ENCODE measurements at regions not wholly inside any gene's neighbourhood (a gene's known extent, or its start where the extent isn't known, plus 50 kb on each side); places are given as distances from the start of the nearest gene placed in this dataset.

DNA sequence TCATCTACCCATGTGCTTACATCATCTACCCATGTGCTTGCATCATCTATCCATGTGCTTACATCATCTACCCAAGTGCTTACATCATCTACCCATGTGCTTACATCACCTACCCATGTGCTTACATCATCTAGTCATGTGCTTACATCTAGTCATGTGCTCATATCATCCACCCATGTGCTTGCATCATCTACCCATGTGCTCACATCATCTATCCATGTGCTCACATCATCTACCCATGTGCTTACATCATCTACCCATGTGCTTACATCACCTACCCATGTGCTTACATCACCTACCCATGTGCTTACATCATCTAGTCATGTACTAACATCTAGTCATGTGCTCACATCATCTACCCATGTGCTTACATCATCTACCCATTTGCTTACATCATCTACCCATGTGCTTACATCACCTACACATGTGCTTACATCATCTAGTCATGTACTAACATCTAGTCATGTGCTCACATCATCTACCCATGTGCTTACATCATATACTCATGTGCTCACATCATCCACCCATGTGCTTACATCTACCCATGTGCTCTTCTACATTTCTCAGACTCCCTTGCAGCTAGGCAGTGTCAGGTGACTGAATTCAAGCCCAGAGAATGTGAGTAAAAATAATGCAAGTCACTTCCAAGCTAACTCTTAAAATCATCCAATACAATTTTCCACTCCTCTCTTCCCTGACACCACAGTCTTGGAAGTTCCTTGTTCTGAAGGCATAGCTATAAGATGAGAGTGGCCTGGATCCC lies 196.8 kb downstream of the CBLN1 start:
- Histone ChIP-seq H3K4me3 (no peak overlapping the region), H3K9me3 (no peaks in the 10 kb centered on the region), H3K27me3 (ENCODE audit: low read depth) (no peaks in the 10 kb centered on the region), H3K36me3 (replicated peaks) (no peaks in the 10 kb centered on the region), H3K4me1 (no peaks in the 10 kb centered on the region)
- in situ Hi-C loops (cut with MboI; ENCODE audit: low sequenced_read_pairs) = no loop called here
- DNase-seq (ENCODE audit: low spot score in 2 of 2) = no peak

DNA sequence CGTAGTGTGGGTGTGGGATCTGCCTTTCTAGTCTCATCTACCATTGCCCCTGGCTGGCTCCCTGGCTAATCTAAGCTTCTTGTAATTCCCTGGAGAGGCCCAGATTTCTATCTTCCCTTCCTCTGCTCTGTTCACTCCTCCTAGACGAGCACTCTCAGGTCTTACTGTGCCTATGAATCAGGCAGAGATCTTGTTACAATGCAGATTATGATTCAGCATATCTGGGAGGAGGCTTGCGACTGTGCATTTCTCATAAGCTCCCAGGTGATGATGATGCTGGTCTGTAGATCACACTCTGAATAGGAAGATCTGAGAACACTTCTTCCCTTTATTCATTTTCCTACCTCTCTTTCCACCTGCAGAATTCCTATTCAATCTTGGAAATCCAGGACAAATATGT lies 200.1 kb downstream of the CBLN1 start:
- Histone ChIP-seq H3K4me1 (no peaks in the 10 kb centered on the region), H3K9me3 (no peaks in the 10 kb centered on the region), H3K36me3 (replicated peaks) (no peaks in the 10 kb centered on the region), H3K4me3 (no peak overlapping the region), H3K27me3 (ENCODE audit: low read depth) (no peaks in the 10 kb centered on the region)
- in situ Hi-C loops (cut with MboI; ENCODE audit: low sequenced_read_pairs) = no loop called here
- no peak for DNase-seq (ENCODE audit: low spot score in 2 of 2)

DNA sequence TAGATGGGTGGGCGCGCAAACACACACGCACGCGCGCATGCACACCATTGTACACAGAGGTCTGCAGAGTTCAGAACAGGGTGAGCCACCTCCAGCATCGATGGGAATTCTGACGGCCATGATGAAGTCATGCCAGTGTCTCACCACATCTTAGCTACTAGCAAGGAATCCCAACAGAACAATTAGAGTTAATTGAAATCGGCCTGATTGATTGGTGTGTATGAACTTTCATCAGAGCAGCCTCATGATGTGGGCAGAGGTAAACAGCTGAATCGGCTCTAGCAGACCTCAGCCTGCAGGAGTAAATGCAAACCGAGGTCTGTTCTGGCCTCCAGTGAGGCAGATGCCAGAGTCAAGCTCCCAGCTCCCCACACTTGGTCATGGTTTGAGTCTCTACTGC lies 200.6 kb downstream of the CBLN1 start:
- DNase-seq (ENCODE audit: low spot score in 2 of 2) = no peak
- in situ Hi-C loops (cut with MboI; ENCODE audit: low sequenced_read_pairs) = no loop called here
- Histone ChIP-seq H3K4me3 (no peak overlapping the region), H3K4me1 (no peaks in the 10 kb centered on the region), H3K27me3 (ENCODE audit: low read depth) (no peaks in the 10 kb centered on the region), H3K36me3 (replicated peaks) (no peaks in the 10 kb centered on the region), H3K9me3 (no peaks in the 10 kb centered on the region)

DNA sequence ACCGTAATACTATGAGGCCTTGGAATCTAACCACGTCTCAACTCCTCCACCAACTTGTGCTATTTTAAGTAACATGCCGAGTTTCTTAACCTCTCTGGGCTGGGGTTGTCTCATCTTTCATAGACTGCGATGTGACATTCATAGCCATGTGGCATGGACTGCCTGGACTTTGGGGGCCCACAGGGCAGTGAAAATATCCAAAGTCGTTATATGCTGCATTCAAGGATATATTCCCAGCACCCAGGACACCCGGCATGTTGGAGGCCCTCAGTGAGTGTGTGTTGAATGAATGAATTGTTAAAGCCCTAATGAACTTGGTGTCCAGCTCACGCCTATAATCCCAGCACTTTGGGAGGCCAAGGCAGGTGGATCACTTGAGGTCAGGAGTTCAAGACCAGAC lies 203.1 kb downstream of the CBLN1 start:
- Histone ChIP-seq H3K9me3 (no peaks in the 10 kb centered on the region), H3K36me3 (replicated peaks) (no peaks in the 10 kb centered on the region), H3K27me3 (ENCODE audit: low read depth) (no peaks in the 10 kb centered on the region), H3K4me1 (no peaks in the 10 kb centered on the region), H3K4me3 (no peak overlapping the region)
- in situ Hi-C loops (cut with MboI; ENCODE audit: low sequenced_read_pairs) = no loop called here
- no peak for DNase-seq (ENCODE audit: low spot score in 2 of 2)

DNA sequence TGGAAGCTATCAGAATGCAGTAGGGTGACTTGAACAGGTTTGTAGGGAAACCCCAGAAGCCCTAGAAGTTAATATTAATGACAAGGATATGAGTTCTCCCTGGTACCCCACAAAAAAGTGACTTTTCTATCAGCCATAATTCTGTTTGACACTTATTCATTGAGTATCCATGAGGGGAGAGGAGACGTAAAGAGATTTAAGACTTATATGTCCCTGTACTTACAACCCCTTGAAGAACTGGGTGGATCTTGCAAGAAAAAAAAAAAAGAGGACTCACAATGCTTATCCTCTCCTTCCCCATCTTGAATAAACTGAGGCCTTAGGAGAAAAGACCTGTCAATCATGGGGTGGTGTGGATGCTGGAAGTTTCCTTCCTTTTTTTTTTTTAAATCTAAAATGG lies 203.5 kb downstream of the CBLN1 start:
- Histone ChIP-seq H3K4me3 (no peak overlapping the region), H3K36me3 (replicated peaks) (no peaks in the 10 kb centered on the region), H3K9me3 (no peaks in the 10 kb centered on the region), H3K4me1 (no peaks in the 10 kb centered on the region), H3K27me3 (ENCODE audit: low read depth) (no peaks in the 10 kb centered on the region)
- DNase-seq (ENCODE audit: low spot score in 2 of 2) = no peak
- in situ Hi-C loops (cut with MboI; ENCODE audit: low sequenced_read_pairs) = no loop called here

DNA sequence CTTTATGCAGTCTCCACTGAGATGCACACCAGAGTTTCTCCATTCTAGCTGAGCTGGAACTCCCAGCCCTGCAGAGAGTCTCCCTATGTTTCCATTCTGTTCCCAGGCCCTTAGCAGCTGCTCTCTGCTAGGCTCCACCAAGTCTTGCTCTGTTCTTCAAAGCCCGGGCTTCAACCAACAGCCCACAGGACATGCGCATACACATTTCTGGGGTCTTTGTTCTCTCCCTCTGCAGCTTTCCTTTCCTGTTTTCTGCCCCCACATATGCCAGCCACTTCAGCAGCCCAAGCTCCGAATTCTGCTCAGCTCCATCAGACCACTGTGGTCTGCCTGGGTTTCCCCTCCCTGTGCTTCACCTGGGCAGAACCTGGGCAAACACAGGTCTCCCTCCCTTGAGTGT lies 205.9 kb downstream of the CBLN1 start:
- no peaks in the 10 kb centered on the region for H3K27me3 ChIP-seq (ENCODE audit: low read depth)
- H3K9me3 ChIP-seq = no peaks in the 10 kb centered on the region
- no peaks in the 10 kb centered on the region for H3K36me3 ChIP-seq (replicated peaks)
- H3K4me3 ChIP-seq = no peak overlapping the region
- in situ Hi-C loops (cut with MboI; ENCODE audit: low sequenced_read_pairs) = no loop called here
- no peaks in the 10 kb centered on the region for H3K4me1 ChIP-seq
- no peak for DNase-seq (ENCODE audit: low spot score in 2 of 2)

DNA sequence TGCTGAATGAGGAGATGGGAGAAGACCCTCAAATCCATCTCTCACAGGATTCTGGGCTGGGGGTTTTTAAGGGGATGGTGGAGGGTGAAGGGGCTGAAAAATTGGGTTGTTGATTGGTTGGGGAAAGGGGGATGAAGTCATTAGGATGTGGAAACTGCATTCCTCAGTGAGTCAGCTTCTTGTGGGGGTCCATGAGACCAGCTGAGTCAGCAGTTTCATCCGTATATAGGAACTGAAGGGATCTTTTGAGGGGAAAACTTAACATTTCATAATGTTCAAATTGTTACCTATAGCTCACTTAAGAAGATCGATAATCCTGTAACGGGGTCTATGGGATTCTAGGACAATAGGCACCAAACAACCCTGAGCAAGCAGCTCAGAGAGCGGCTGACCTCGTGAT lies 213.4 kb downstream of the CBLN1 start:
- in situ Hi-C loops (cut with MboI; ENCODE audit: low sequenced_read_pairs) = no loop called here
- Histone ChIP-seq H3K27me3 (ENCODE audit: low read depth) (no peaks in the 10 kb centered on the region), H3K9me3 (no peaks in the 10 kb centered on the region), H3K4me3 (no peak overlapping the region), H3K36me3 (replicated peaks) (no peaks in the 10 kb centered on the region), H3K4me1 (no peaks in the 10 kb centered on the region)
- no peak for DNase-seq (ENCODE audit: low spot score in 2 of 2)

DNA sequence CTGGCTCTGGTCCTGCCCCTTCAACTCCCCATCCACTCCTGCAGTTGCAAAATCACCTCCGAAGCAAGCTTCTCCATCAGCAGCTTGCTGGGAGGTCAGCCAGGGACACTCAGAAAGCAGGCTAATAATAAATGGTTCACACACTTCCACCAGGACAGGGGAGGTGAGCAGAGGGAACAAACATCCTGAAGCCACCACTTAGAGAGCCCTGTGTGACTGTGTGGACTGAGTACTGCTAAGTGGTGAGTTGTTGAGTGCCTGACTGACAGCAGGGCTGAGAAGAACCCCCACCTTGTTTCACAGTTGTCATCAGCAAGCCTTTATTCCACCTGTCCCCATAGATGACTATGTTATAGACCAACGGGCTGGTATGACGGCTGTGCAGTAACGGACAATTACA lies 213.9 kb downstream of the CBLN1 start:
- H3K9me3 ChIP-seq = no peaks in the 10 kb centered on the region
- DNase-seq (ENCODE audit: low spot score in 2 of 2) = no peak
- in situ Hi-C loops (cut with MboI; ENCODE audit: low sequenced_read_pairs) = no loop called here
- no peaks in the 10 kb centered on the region for H3K4me1 ChIP-seq
- H3K36me3 ChIP-seq (replicated peaks) = no peaks in the 10 kb centered on the region
- H3K27me3 ChIP-seq (ENCODE audit: low read depth) = no peaks in the 10 kb centered on the region
- H3K4me3 ChIP-seq = no peak overlapping the region

DNA sequence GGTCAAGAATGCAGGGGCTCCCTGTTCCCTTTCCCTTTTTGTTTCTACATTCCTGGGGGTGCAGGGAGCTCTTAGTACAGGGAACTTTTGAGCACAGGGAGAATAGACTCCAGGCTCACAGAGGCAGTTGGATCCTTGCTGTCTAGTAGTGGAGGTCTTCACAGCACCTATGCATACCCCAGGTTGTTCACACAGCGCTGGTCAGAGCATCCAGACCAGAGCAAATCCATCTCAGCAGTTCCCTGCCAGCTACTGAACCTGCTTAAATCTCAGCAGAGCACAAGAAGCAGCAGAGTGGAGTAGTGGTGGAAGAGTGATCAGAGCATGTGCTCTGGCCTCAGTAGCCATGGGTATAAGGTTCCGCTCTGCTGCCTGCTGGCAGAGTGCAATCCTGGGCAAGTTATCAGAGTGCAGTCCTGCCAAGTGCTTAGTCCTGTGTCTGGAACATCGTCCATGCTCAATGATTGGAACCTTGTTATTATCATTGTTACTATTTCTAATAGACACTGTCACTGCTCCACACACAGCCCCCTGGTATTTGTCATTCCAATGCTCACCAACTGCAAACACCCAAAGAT lies 220.4 kb downstream of the CBLN1 start:
- Histone ChIP-seq H3K4me1 (no peaks in the 10 kb centered on the region), H3K9me3 (no peaks in the 10 kb centered on the region), H3K36me3 (replicated peaks) (no peaks in the 10 kb centered on the region), H3K4me3 (no peak overlapping the region), H3K27me3 (ENCODE audit: low read depth) (no peaks in the 10 kb centered on the region)
- no peak for DNase-seq (ENCODE audit: low spot score in 2 of 2)
- in situ Hi-C loops (cut with MboI; ENCODE audit: low sequenced_read_pairs) = no loop called here

DNA sequence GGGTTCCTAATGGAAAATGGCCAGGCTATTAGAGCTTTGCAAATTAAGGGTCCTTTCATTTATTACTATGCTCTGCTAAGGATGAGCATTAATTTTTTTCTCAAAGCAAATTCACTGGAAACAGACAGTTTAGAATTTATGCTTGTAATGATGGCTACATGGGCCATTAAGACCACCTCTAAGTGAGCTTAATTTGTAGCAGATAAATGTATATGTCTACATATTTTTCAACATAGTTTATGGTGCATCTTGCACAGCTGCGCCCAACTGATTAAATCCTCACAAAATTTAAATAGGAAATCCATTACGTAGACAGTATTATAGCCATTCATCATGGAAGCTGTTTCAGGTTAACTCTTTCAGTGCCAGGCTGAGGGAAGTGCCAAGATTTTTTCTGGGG lies 220.9 kb downstream of the CBLN1 start:
- no peak for DNase-seq (ENCODE audit: low spot score in 2 of 2)
- in situ Hi-C loops (cut with MboI; ENCODE audit: low sequenced_read_pairs) = no loop called here

DNA sequence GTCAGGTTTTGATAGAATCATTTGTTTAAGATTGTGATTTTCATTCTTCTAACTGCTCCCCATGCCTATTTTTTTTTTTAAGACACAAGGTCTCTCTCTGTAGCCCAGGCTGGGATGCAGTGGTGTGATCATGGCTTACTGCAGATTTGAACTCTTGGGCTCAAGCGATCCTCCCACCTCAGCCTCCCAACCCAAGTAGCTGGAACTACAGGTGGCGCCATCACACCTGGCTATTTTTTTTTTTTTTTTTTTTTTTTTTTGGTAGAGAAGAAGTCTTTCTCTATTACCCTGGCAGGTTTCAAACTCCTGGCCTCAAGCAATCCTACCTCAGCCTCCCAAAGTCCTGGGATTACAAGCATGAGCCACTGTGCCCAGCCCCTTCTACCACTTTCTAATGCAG lies 223.3 kb downstream of the CBLN1 start:
- no peaks in the 10 kb centered on the region for H3K9me3 ChIP-seq

More for the DNA sequence above, 220.9 kb downstream of the CBLN1 start:
- H3K4me3 ChIP-seq = no peak overlapping the region
- no peaks in the 10 kb centered on the region for H3K36me3 ChIP-seq (replicated peaks)
- H3K4me1 ChIP-seq = no peaks in the 10 kb centered on the region
- no peaks in the 10 kb centered on the region for H3K9me3 ChIP-seq
- no peaks in the 10 kb centered on the region for H3K27me3 ChIP-seq (ENCODE audit: low read depth)

DNA sequence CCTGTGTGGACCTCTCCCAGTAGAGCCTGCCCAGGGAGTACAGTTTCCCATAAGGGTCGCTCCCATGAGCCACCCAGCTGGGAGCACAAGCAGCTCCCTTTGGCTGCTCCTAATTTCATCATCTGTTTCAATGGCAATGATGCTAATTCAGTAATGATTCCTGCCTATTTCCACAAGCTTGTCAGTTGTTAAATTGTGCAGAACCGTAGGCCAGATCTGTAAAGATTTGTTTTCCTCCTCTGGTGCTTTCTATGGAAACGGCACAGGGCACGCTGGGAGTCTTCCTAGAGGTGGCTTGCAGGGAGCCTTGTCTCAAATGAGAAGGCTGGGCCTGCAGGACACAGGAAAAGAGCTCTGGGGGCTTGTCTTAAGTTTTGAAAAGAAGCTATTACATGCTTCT lies 223.7 kb downstream of the CBLN1 start:
- Histone ChIP-seq H3K4me1 (no peaks in the 10 kb centered on the region), H3K36me3 (replicated peaks) (no peaks in the 10 kb centered on the region), H3K4me3 (no peak overlapping the region), H3K27me3 (ENCODE audit: low read depth) (no peaks in the 10 kb centered on the region), H3K9me3 (no peaks in the 10 kb centered on the region)
- in situ Hi-C loops (cut with MboI; ENCODE audit: low sequenced_read_pairs) = no loop called here
- DNase-seq (ENCODE audit: low spot score in 2 of 2) = no peak

More for the DNA sequence above, 223.3 kb downstream of the CBLN1 start:
- no peaks in the 10 kb centered on the region for H3K27me3 ChIP-seq (ENCODE audit: low read depth)
- no peak overlapping the region for H3K4me3 ChIP-seq
- no peaks in the 10 kb centered on the region for H3K36me3 ChIP-seq (replicated peaks)
- in situ Hi-C loops (cut with MboI; ENCODE audit: low sequenced_read_pairs) = no loop called here
- no peaks in the 10 kb centered on the region for H3K4me1 ChIP-seq
- DNase-seq (ENCODE audit: low spot score in 2 of 2) = no peak

DNA sequence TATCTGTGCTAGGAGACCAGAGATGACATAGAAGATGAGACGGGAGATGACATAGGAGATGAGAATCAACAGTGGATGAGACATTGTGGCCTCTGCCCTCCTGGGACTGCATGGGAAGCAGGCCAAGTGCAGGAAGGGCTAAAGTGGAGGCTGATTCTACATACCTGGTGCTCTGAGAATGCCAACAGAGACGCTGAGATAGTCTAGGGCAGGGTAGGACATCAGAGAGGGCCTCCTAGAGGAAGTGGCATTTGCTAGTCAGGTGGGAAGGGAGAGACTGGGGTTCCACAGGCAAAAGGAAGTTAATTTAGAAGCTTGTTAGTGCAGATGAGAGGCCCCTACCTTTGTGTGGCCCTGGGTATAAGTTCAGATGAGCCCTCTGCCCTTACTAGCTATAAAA lies 224.2 kb downstream of the CBLN1 start:
- Histone ChIP-seq H3K27me3 (ENCODE audit: low read depth) (no peaks in the 10 kb centered on the region), H3K9me3 (no peaks in the 10 kb centered on the region), H3K4me3 (no peak overlapping the region), H3K4me1 (no peaks in the 10 kb centered on the region), H3K36me3 (replicated peaks) (no peaks in the 10 kb centered on the region)
- no peak for DNase-seq (ENCODE audit: low spot score in 2 of 2)
- in situ Hi-C loops (cut with MboI; ENCODE audit: low sequenced_read_pairs) = no loop called here

DNA sequence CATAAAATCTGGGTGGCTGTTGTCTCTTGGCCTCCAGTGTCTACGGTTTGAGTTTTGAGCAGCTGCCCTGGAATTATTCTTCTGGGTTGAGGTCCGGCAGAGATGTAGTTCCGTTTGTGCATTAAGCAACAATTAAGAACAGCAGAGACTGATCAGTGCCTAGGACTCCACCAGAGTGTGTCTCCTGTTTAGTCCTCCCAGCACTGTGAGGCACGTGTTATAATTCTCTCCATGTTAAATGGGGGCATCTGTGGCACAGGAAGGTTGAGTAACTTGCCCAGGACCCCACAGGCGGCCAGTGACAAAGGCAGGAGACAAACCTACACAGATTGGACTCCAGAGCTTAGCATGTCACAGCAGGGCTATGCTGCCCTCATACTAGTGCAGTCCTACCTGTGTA lies 225.1 kb downstream of the CBLN1 start:
- H3K36me3 ChIP-seq (replicated peaks) = no peaks in the 10 kb centered on the region
- H3K27me3 ChIP-seq (ENCODE audit: low read depth) = no peaks in the 10 kb centered on the region
- in situ Hi-C loops (cut with MboI; ENCODE audit: low sequenced_read_pairs) = no loop called here
- no peaks in the 10 kb centered on the region for H3K9me3 ChIP-seq
- H3K4me3 ChIP-seq = no peak overlapping the region
- no peaks in the 10 kb centered on the region for H3K4me1 ChIP-seq
- no peak for DNase-seq (ENCODE audit: low spot score in 2 of 2)

Data from HAP-1 (cell line).